Loucy (cell line): ENCODE measurements at regions not wholly inside any gene's neighbourhood (a gene's known extent, or its start where the extent isn't known, plus 50 kb on each side); places are given as distances from the start of the nearest gene placed in this dataset.

ENCODE experiments used
- H2AFZ ChIP-seq: fragments of 200-600 bp; sonication (generic); 2 replicates; pipeline ENCODE4 v1.6.0; 2016; ENCODE audit warnings: antibody characterized with exemption, mild to moderate bottlenecking, low read length, moderate library complexity
- H3F3A ChIP-seq: fragments of 200-600 bp; 2 replicates; pipeline ENCODE4 v1.6.0; 2016; ENCODE audit warnings: antibody characterized with exemption, low read depth, mild to moderate bottlenecking
- H3K27me3 ChIP-seq: fragments of 200-600 bp; sonication (generic); 2 replicates; pipeline ENCODE4 v1.6.1; 2014; ENCODE audit warnings: low read length, mild to moderate bottlenecking; ENCODE audit not compliant: insufficient read depth, poor library complexity, severe bottlenecking
- H3K36me3 ChIP-seq: fragments of 200-600 bp; sonication (generic); 2 replicates; pipeline ENCODE4 v1.6.1; 2016; ENCODE audit warnings: low read length; ENCODE audit not compliant: insufficient read depth
- H3K4me1 ChIP-seq: fragments of 200-600 bp; sonication (generic); 2 replicates; pipeline ENCODE4 v1.5.1; 2014; ENCODE audit warnings: low read length, mild to moderate bottlenecking; ENCODE audit not compliant: insufficient read depth, poor library complexity, severe bottlenecking
- H3K4me2 ChIP-seq: fragments of 200-600 bp; sonication (generic); 2 replicates; pipeline ENCODE4 v1.6.0; 2014; ENCODE audit warnings: antibody characterized with exemption, low read length, low read depth, mild to moderate bottlenecking; ENCODE audit not compliant: poor library complexity, severe bottlenecking
- H3K4me3 ChIP-seq: fragments of 200-600 bp; sonication (generic); 2 replicates; pipeline ENCODE4 v1.5.1; 2014; ENCODE audit warnings: low read length, mild to moderate bottlenecking, mixed read lengths; ENCODE audit not compliant: poor library complexity, severe bottlenecking
- H3K79me2 ChIP-seq: fragments of 200-600 bp; sonication (generic); 2 replicates; pipeline ENCODE4 v1.6.1; 2014; ENCODE audit warnings: low read length; ENCODE audit not compliant: insufficient read depth
- H3K9ac ChIP-seq: fragments of 200-600 bp; sonication (generic); 2 replicates; pipeline ENCODE4 v1.6.0; 2014; ENCODE audit warnings: mild to moderate bottlenecking, low read depth, low read length, moderate library complexity; ENCODE audit not compliant: poor library complexity, severe bottlenecking
- H3K9me2 ChIP-seq: fragments of 200-600 bp; sonication (generic); replicated peaks from 2 replicates; pipeline ENCODE4 v1.6.1; 2016; ENCODE audit warnings: low read depth, low read length, mixed read lengths
- H3K9me3 ChIP-seq: fragments of 200-600 bp; sonication (generic); 2 replicates; pipeline ENCODE4 v1.6.1; 2014; ENCODE audit warnings: mild to moderate bottlenecking, antibody characterized with exemption, low read length, low read depth; ENCODE audit not compliant: insufficient read depth
- H4K20me1 ChIP-seq: fragments of 200-600 bp; sonication (generic); 2 replicates; pipeline ENCODE4 v1.6.0; 2014; ENCODE audit warnings: antibody characterized with exemption, low read length, mild to moderate bottlenecking; ENCODE audit not compliant: insufficient read depth, poor library complexity, severe bottlenecking
- EZH2phosphoT487 ChIP-seq: fragments of 200-600 bp; IDR thresholded peaks from 2 replicates; pipeline ENCODE4 v1.6.1; 2018; ENCODE audit warnings: antibody characterized with exemption, mild to moderate bottlenecking, moderate library complexity, borderline replicate concordance
- TF ChIP-seq, protein P1 (sequence below): fragments of 200-600 bp; sonication (generic); conservative IDR thresholded peaks from 2 replicates; pipeline ENCODE4 v1.5.1; 2014; ENCODE audit warnings: mild to moderate bottlenecking, antibody characterized with exemption, low read length

DNA sequence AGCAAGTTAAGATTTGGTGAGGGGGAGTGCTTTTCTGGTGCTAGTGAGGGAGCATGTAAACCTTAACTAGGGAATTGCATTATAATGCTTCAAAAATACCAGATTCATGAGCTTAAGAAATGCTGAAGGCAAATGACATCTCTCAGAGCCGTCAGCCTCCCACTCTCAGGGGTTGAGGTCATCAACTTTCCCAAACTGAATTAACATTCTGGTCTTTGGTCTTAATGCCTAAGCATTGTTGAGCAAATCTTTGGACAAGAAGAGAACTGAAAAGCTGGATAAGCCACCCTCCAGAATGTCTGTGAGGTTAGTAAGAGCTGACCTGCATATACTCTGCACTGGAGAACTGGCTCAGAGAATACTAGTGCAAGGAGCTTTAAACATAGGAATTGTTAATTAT is 124.9 kb upstream of the GAP43 start:
- no peak overlapping the region for H3K9ac ChIP-seq
- TF ChIP-seq, protein P1, sequence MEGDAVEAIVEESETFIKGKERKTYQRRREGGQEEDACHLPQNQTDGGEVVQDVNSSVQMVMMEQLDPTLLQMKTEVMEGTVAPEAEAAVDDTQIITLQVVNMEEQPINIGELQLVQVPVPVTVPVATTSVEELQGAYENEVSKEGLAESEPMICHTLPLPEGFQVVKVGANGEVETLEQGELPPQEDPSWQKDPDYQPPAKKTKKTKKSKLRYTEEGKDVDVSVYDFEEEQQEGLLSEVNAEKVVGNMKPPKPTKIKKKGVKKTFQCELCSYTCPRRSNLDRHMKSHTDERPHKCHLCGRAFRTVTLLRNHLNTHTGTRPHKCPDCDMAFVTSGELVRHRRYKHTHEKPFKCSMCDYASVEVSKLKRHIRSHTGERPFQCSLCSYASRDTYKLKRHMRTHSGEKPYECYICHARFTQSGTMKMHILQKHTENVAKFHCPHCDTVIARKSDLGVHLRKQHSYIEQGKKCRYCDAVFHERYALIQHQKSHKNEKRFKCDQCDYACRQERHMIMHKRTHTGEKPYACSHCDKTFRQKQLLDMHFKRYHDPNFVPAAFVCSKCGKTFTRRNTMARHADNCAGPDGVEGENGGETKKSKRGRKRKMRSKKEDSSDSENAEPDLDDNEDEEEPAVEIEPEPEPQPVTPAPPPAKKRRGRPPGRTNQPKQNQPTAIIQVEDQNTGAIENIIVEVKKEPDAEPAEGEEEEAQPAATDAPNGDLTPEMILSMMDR, result no peak
- TF ChIP-seq EZH2phosphoT487, result no peak
- no peaks in the 10 kb centered on the region for H3K9me2 ChIP-seq
- no peak overlapping the region for H3K4me2 ChIP-seq
- H3K27me3 ChIP-seq, result no peaks in the 10 kb centered on the region
- no peaks in the 10 kb centered on the region for H4K20me1 ChIP-seq
- no peak overlapping the region for H3K4me3 ChIP-seq
- H3K36me3 ChIP-seq, result no peaks in the 10 kb centered on the region
- no peaks in the 10 kb centered on the region for H3K4me1 ChIP-seq
- no peak overlapping the region for H2AFZ ChIP-seq
- H3K9me3 ChIP-seq, result no peaks in the 10 kb centered on the region
- no peaks in the 10 kb centered on the region for H3K79me2 ChIP-seq
- H3F3A ChIP-seq, result no peaks in the 10 kb centered on the region

DNA sequence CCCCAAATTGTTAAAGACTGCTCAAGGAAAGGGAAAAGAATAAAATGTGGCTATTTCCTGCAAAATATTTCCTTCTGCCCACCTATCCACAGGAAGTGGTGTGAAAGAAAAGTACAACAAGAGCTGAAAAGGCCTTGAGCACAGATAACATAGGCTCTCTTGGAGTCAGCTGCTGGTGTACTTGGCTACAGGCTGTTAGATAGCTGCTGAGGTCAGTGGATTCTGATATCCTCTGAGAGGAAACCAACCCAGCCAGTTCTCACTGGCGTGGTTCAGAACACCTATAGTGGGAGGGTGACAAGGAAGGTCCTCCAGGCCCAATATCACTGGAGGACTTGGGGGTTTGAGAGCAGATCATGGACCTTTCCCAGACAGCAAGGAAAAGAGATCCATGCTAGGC is 124.4 kb upstream of the GAP43 start:
- Histone ChIP-seq H3K4me3 (no peak overlapping the region), H3F3A (no peaks in the 10 kb centered on the region), H3K4me1 (no peaks in the 10 kb centered on the region), H3K9ac (no peak overlapping the region), H3K9me3 (no peaks in the 10 kb centered on the region), H3K4me2 (no peak overlapping the region), H3K9me2 (no peaks in the 10 kb centered on the region), H3K79me2 (no peaks in the 10 kb centered on the region), H4K20me1 (no peaks in the 10 kb centered on the region), H3K27me3 (no peaks in the 10 kb centered on the region), H3K36me3 (no peaks in the 10 kb centered on the region), H2AFZ (no peak overlapping the region)
- TF ChIP-seq, protein P1, result no peak
- TF ChIP-seq EZH2phosphoT487, result no peak

DNA sequence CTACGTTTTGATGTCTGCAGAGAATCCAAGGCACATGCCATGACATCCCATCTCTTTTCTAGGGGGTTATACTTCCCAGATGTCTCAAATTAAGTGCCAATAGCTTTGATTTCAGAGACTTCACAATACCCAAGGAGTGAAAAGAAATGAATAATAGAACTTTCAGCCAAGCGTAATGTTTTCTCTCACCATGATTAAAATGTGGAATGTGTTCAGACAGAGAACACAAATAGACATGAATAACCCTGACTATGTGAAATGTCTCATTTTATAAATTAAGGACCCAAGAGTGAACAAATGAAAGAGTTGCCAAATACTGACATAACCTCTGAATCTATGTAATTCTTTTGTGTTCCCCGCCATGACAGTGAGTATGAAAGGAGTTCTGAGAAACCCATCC is 123.6 kb upstream of the GAP43 start:
- Histone ChIP-seq H3K36me3 (no peaks in the 10 kb centered on the region), H2AFZ (no peak overlapping the region), H3K9ac (no peak overlapping the region), H4K20me1 (no peaks in the 10 kb centered on the region), H3K4me2 (no peak overlapping the region), H3F3A (no peaks in the 10 kb centered on the region), H3K79me2 (no peaks in the 10 kb centered on the region), H3K27me3 (no peaks in the 10 kb centered on the region), H3K9me3 (no peaks in the 10 kb centered on the region), H3K4me3 (no peak overlapping the region), H3K4me1 (no peaks in the 10 kb centered on the region), H3K9me2 (no peaks in the 10 kb centered on the region)
- TF ChIP-seq, protein P1, result no peak
- no peak for TF ChIP-seq EZH2phosphoT487
